Small intestine (tissue), 7 donors: ENCODE measurements at regions not wholly inside any gene's neighbourhood (a gene's known extent, or its start where the extent isn't known, plus 50 kb on each side); places are given as distances from the start of the nearest gene placed in this dataset.

ENCODE experiments used
- DNase-seq, 2 donors: peaks; one replicate each; pipeline versions ENCODE4 v3.0.0 to v3.0.0-alpha.2; 2013
- FAIRE-seq: peaks from 2 replicates; lab custom pipeline; 2012; peaks lifted over from hg19 to GRCh38; lab: Jason Lieb, UNC
- H3K27ac ChIP-seq, 3 donors: one replicate each; pipeline ENCODE4 v1.5.1; 2013; ENCODE audit warnings: low read length in 2 of 3, mild to moderate bottlenecking in 2 of 3, control low read depth in 1 of 3, inconsistent platforms in 1 of 3, low read depth in 1 of 3, moderate library complexity in 1 of 3
- H3K27me3 ChIP-seq, 3 donors: one replicate each; pipeline ENCODE4 v1.6.1; 2013; ENCODE audit warnings: low read length in 3 of 3, inconsistent platforms in 1 of 3; ENCODE audit not compliant: control insufficient read depth in 3 of 3, insufficient read depth in 3 of 3
- H3K36me3 ChIP-seq, 3 donors: one replicate each; pipeline ENCODE4 v1.6.1; 2013; ENCODE audit warnings: low read length in 3 of 3, inconsistent platforms in 1 of 3, low read depth in 1 of 3, mild to moderate bottlenecking in 1 of 3, moderate library complexity in 1 of 3; ENCODE audit not compliant: control insufficient read depth in 3 of 3, insufficient read depth in 2 of 3
- H3K4me1 ChIP-seq, 3 donors: one replicate each; pipeline ENCODE4 v1.6.1; 2013; ENCODE audit warnings: low read length in 2 of 3, inconsistent platforms in 1 of 3, low read depth in 1 of 3, mild to moderate bottlenecking in 1 of 3, moderate library complexity in 1 of 3; ENCODE audit not compliant: control insufficient read depth in 3 of 3, insufficient read depth in 2 of 3
- H3K4me3 ChIP-seq, 3 donors: one replicate each; pipeline ENCODE4 v1.5.1; 2013; ENCODE audit warnings: low read length in 3 of 3, control low read depth in 1 of 3, inconsistent platforms in 1 of 3, low read depth in 1 of 3, mild to moderate bottlenecking in 1 of 3, moderate library complexity in 1 of 3
- H3K9me3 ChIP-seq, 2 donors: one replicate each; pipeline ENCODE4 v1.6.1; 2013; ENCODE audit warnings: low read depth in 1 of 2, low read length in 1 of 2; ENCODE audit not compliant: control insufficient read depth in 2 of 2, insufficient read depth in 1 of 2
- WGBS, 3 donors: extraction: QIAGEN DNeasy Blood & Tissue Kit; methylation state at CpG; one replicate each; pipeline ENCODE4 v1.1.7; 2013; 5-methylcytosine and 5-hydroxymethylcytosine counted together
- donor health status: healthy with polysubstance abuse.
- donor health status: control.
- donor health status: control.
- donor health status: Bipolar disorder and iron deficiency.
- donor health status: healthy.

DNA sequence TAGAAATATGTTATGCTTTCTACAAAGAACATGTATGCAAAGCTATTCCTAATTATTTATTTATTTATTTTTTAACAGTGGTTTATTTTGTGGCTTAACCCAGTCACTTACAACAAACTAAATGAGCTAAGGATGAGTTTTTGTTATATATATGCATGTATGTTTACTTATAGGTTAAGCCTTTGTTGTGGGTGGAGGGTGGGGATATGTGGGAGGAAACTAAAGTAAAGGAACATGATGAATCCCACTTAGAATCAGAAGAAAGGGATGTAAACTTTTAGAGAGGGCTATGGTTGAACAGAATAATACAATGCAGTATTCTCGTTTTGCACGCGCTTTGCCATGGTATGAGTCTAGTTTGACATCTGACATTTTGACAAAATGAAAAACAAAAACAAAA lies 321.0 kb upstream of the RUNX1 start:
- H3K4me1 ChIP-seq: no peaks in the 10 kb centered on the region

DNA sequence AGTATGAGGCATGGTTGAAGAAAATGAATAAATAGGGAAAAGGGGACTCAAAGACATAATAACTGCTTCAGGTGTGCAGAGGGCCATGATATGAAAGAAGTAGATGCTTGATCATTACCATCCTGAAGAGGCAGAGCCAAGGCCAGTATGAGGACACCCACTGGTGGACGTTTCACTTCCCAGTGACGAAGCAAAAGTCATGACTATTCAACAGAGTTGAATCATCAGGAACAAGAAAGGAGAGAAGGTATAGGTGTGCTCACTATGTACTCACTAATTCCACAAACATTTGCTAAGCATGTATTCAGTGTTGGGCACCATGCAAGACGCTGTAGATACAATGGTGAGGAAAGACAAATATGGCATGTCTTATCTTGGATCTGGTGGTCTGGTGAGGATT lies 319.2 kb upstream of the RUNX1 start:
- no peaks in the 10 kb centered on the region for H3K36me3 ChIP-seq
- no peak overlapping the region for H3K4me3 ChIP-seq
- no peak for DNase-seq
- H3K4me1 ChIP-seq: no peaks in the 10 kb centered on the region
- H3K27ac ChIP-seq: no peak overlapping the region
- no peaks in the 10 kb centered on the region for H3K27me3 ChIP-seq
- no peaks in the 10 kb centered on the region for H3K9me3 ChIP-seq
- no peak for FAIRE-seq
- WGBS, 3 donors: 78 to 89% (median 86%) methylated on average over 3 of the region's 3 CpGs

More for the DNA sequence above, 321.0 kb upstream of the RUNX1 start:
- no peak for DNase-seq
- no peaks in the 10 kb centered on the region for H3K9me3 ChIP-seq
- no peak overlapping the region for H3K27ac ChIP-seq
- no peak overlapping the region for H3K4me3 ChIP-seq
- no peak for FAIRE-seq
- H3K27me3 ChIP-seq: no peaks in the 10 kb centered on the region
- no peaks in the 10 kb centered on the region for H3K36me3 ChIP-seq
- 88 to 95% (median 92%) methylated on average over 3 of the region's 3 CpGs for WGBS, 3 donors

GRCh38 chr21:35367553-35367952 lies 318.5 kb upstream of the RUNX1 start:
- Histone ChIP-seq H3K4me1 (no peaks in the 10 kb centered on the region), H3K27ac (no peak overlapping the region), H3K27me3 (no peaks in the 10 kb centered on the region), H3K9me3 (no peaks in the 10 kb centered on the region), H3K4me3 (no peak overlapping the region), H3K36me3 (no peaks in the 10 kb centered on the region)
- 80 to 89% (median 82%) methylated on average over 4 of the region's 4 CpGs for WGBS, 3 donors
- FAIRE-seq (no peak), DNase-seq (no peak)

DNA sequence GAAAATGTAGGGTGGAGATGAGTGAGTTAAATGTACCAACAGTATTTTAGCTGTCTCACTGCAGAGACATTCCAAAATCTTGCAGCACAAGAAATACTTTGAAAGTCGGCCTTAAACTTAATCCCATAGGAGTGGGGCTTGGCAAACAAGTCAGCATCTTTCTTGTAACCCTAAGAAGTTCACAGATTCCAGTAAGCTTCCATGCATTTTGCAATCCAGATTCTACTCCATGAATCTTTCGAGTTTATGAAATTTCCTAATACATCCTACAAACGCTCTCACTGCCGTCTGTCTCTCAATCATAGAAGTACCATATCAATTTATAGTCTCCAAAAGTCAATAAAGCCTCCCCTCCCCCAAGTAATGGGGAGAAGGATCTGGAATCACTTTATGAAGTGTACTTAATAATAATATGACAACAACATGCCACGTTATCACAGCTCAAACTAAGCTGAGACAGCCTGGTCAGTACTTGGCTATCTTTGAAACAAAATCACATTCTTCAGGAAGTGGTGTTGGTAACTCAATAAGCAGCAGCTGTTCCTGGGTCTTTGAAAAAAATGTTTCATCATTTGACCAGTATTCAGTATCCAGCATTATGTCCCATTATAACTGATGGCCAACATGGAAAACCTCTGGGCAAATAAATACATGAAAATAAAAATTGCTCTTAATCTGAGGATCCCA lies 317.4 kb upstream of the RUNX1 start:
- 54 to 79% (median 77%) methylated on average over 5 of the region's 5 CpGs for WGBS, 3 donors
- FAIRE-seq: no peak
- Histone ChIP-seq H3K4me3 (no peak overlapping the region), H3K27ac (no peak overlapping the region), H3K9me3 (no peaks in the 10 kb centered on the region), H3K4me1 (no peaks in the 10 kb centered on the region), H3K36me3 (no peaks in the 10 kb centered on the region), H3K27me3 (no peaks in the 10 kb centered on the region)
- no peak for DNase-seq

DNA sequence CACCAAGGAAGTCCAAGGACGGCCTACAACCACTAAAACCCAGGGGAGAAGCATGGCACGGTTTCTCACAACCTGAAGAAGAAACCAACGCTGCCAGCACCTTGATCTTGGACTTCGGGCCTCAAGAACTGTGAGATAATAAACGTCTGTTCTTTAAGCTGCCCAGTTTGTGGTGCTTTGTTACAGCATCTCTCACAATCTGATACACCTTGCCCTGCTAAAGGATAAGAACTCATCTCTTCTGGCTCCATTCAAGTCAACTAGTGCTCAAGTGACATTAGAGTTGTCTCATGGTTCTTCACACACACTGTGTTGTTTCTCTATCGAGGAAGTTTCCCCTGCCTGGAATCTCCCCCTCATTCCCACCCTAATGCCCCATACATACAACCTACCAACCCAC lies 314.4 kb upstream of the RUNX1 start:
- 87 to 91% (median 89%) methylated on average over 6 of the region's 6 CpGs for WGBS, 3 donors
- DNase-seq (no peak), FAIRE-seq (no peak)
- H3K4me3 ChIP-seq: no peak overlapping the region
- no peaks in the 10 kb centered on the region for H3K4me1 ChIP-seq
- no peaks in the 10 kb centered on the region for H3K27me3 ChIP-seq
- no peak overlapping the region for H3K27ac ChIP-seq
- no peaks in the 10 kb centered on the region for H3K36me3 ChIP-seq
- no peaks in the 10 kb centered on the region for H3K9me3 ChIP-seq

- DNase-seq (no peak), FAIRE-seq (no peak)
- H3K27me3 ChIP-seq: no peaks in the 10 kb centered on the region
- no peaks in the 10 kb centered on the region for H3K9me3 ChIP-seq
- no peak overlapping the region for H3K4me3 ChIP-seq
- no peak overlapping the region for H3K27ac ChIP-seq
- H3K4me1 ChIP-seq: no peaks in the 10 kb centered on the region
- H3K36me3 ChIP-seq: no peaks in the 10 kb centered on the region
Measured at GRCh38 chr21:35361988-35362387, 312.9 kb upstream of the RUNX1 start.

- H3K27ac ChIP-seq: no peak overlapping the region
- H3K9me3 ChIP-seq: no peaks in the 10 kb centered on the region
- no peak for FAIRE-seq
- H3K4me1 ChIP-seq: no peaks in the 10 kb centered on the region
- no peak overlapping the region for H3K4me3 ChIP-seq
- no peaks in the 10 kb centered on the region for H3K36me3 ChIP-seq
- 90 to 91% (median 91%) methylated on average over 6 of the region's 6 CpGs for WGBS, 3 donors
- no peak for DNase-seq
- no peaks in the 10 kb centered on the region for H3K27me3 ChIP-seq
Measured at GRCh38 chr21:35360870-35361570, 311.9 kb upstream of the RUNX1 start.

- whole genome bisulfite sequencing, 3 donors: 85 to 94% (median 88%) methylated on average over 2 of the region's 2 CpGs
- DNase-seq: no peak
- FAIRE-seq: no peak
Measured at GRCh38 chr21:35359076-35359475, 310.0 kb upstream of the RUNX1 start.

More at GRCh38 chr21:35359076-35359475, 310.0 kb upstream of the RUNX1 start:
- H3K27me3 ChIP-seq: no peaks in the 10 kb centered on the region
- H3K4me1 ChIP-seq: no peaks in the 10 kb centered on the region
- no peak overlapping the region for H3K4me3 ChIP-seq
- no peaks in the 10 kb centered on the region for H3K9me3 ChIP-seq
- no peak overlapping the region for H3K27ac ChIP-seq
- no peaks in the 10 kb centered on the region for H3K36me3 ChIP-seq
